ENCODE measurements at regions not wholly inside any gene's neighbourhood (a gene's known extent, or its start where the extent isn't known, plus 50 kb on each side); places are given as distances from the start of the nearest gene placed in this dataset.

GRCh38 chr6:50305660-50306059, 255.9 kb upstream of the DEFB112 start:
- Histone ChIP-seq H3K4me1 (ENCODE audit: insufficient read depth, low read length, poor library complexity, severe bottlenecking) (no peaks in the 10 kb centered on the region), H3K27me3 (replicated peaks; ENCODE audit: insufficient read depth, low read depth, low read length, poor library complexity) (no peaks in the 10 kb centered on the region), H3K4me3 (ENCODE audit: low read depth, low read length, poor library complexity, severe bottlenecking) (no peak overlapping the region), H3K27ac (ENCODE audit: low read depth, low read length, poor library complexity, severe bottlenecking) (no peak overlapping the region), H3K36me3 (ENCODE audit: insufficient read depth, low read length, poor library complexity, severe bottlenecking) (no peaks in the 10 kb centered on the region), H3K9me3 (ENCODE audit: low read depth, low read length, poor library complexity, severe bottlenecking) (no peaks in the 10 kb centered on the region)
- POLR2A ChIA-PET (ENCODE audit: low non-redundant PET) = no interaction called here
- BruUV-seq (replicated peaks) = no TSS peak
- CTCF ChIA-PET = no interaction called here
- intact Hi-C loops (cut with micrococcal nuclease; ENCODE audit: unreplicated experiment) = no loop called here
- peak; percentile 3 for DNase-seq (ENCODE audit: low spot score)
- TF ChIP-seq, protein P1, sequence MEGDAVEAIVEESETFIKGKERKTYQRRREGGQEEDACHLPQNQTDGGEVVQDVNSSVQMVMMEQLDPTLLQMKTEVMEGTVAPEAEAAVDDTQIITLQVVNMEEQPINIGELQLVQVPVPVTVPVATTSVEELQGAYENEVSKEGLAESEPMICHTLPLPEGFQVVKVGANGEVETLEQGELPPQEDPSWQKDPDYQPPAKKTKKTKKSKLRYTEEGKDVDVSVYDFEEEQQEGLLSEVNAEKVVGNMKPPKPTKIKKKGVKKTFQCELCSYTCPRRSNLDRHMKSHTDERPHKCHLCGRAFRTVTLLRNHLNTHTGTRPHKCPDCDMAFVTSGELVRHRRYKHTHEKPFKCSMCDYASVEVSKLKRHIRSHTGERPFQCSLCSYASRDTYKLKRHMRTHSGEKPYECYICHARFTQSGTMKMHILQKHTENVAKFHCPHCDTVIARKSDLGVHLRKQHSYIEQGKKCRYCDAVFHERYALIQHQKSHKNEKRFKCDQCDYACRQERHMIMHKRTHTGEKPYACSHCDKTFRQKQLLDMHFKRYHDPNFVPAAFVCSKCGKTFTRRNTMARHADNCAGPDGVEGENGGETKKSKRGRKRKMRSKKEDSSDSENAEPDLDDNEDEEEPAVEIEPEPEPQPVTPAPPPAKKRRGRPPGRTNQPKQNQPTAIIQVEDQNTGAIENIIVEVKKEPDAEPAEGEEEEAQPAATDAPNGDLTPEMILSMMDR (conservative IDR thresholded peaks at IDR 0.05; ENCODE audit: low read depth, low read length) = no peak
- no peak for TF ChIP-seq EZH2 (IDR thresholded peaks at IDR 0.05; ENCODE audit: borderline replicate concordance, low read depth, low read length, poor library complexity, severe bottlenecking)

GRCh38 chr6:50318536-50318935, 268.8 kb upstream of the DEFB112 start:
- no peak for DNase-seq (ENCODE audit: low spot score)
- Histone ChIP-seq H3K4me1 (ENCODE audit: insufficient read depth, low read length, poor library complexity, severe bottlenecking) (no peaks in the 10 kb centered on the region), H3K27ac (ENCODE audit: low read depth, low read length, poor library complexity, severe bottlenecking) (no peak overlapping the region), H3K9me3 (ENCODE audit: low read depth, low read length, poor library complexity, severe bottlenecking) (no peaks in the 10 kb centered on the region), H3K4me3 (ENCODE audit: low read depth, low read length, poor library complexity, severe bottlenecking) (no peak overlapping the region), H3K27me3 (replicated peaks; ENCODE audit: insufficient read depth, low read depth, low read length, poor library complexity) (no peaks in the 10 kb centered on the region), H3K36me3 (ENCODE audit: insufficient read depth, low read length, poor library complexity, severe bottlenecking) (no peaks in the 10 kb centered on the region)
- ChIA-PET POLR2A (ENCODE audit: low non-redundant PET) (no interaction called here), CTCF (no interaction called here)
- no TSS peak for BruUV-seq (replicated peaks)
- intact Hi-C loops (cut with micrococcal nuclease; ENCODE audit: unreplicated experiment) = no loop called here
- no peak for TF ChIP-seq EZH2 (IDR thresholded peaks at IDR 0.05; ENCODE audit: borderline replicate concordance, low read depth, low read length, poor library complexity, severe bottlenecking)
- TF ChIP-seq, protein P1 (conservative IDR thresholded peaks at IDR 0.05; ENCODE audit: low read depth, low read length) = no peak

GRCh38 chr6:50330347-50330746, 280.6 kb upstream of the DEFB112 start:
- ChIA-PET CTCF (no interaction called here), POLR2A (ENCODE audit: low non-redundant PET) (no interaction called here)
- no TSS peak for BruUV-seq (replicated peaks)
- Histone ChIP-seq H3K27me3 (replicated peaks; ENCODE audit: insufficient read depth, low read depth, low read length, poor library complexity) (no peaks in the 10 kb centered on the region), H3K4me3 (ENCODE audit: low read depth, low read length, poor library complexity, severe bottlenecking) (no peak overlapping the region), H3K4me1 (ENCODE audit: insufficient read depth, low read length, poor library complexity, severe bottlenecking) (no peaks in the 10 kb centered on the region), H3K27ac (ENCODE audit: low read depth, low read length, poor library complexity, severe bottlenecking) (no peak overlapping the region), H3K9me3 (ENCODE audit: low read depth, low read length, poor library complexity, severe bottlenecking) (no peaks in the 10 kb centered on the region), H3K36me3 (ENCODE audit: insufficient read depth, low read length, poor library complexity, severe bottlenecking) (no peaks in the 10 kb centered on the region)
- intact Hi-C loops (cut with micrococcal nuclease; ENCODE audit: unreplicated experiment) = no loop called here
- no peak for DNase-seq (ENCODE audit: low spot score)
- no peak for TF ChIP-seq EZH2 (IDR thresholded peaks at IDR 0.05; ENCODE audit: borderline replicate concordance, low read depth, low read length, poor library complexity, severe bottlenecking)
- TF ChIP-seq, protein P1 (conservative IDR thresholded peaks at IDR 0.05; ENCODE audit: low read depth, low read length) = no peak

All from A673 (cell line).